DND-41 (cell line): ENCODE measurements at regions not wholly inside any gene's neighbourhood (a gene's known extent, or its start where the extent isn't known, plus 50 kb on each side); places are given as distances from the start of the nearest gene placed in this dataset.

Experiments
- CTCF ChIP-seq: IDR thresholded peaks from 2 replicates; pipeline ENCODE4 v1.5.1; 2012; ENCODE audit warnings: borderline replicate concordance, low read length, moderate library complexity, mild to moderate bottlenecking; ENCODE audit not compliant: poor library complexity, severe bottlenecking; ENCODE audit errors: extremely low read depth
- EZH2 ChIP-seq: IDR thresholded peaks from 3 replicates; pipeline ENCODE4 v1.6.1; 2012; ENCODE audit warnings: borderline replicate concordance, low read depth, mild to moderate bottlenecking, moderate library complexity, low read length, inconsistent platforms; ENCODE audit not compliant: severe bottlenecking

GRCh38 chr10:47248386-47249090 is 51.5 kb upstream of the GDF10 start:
- TF ChIP-seq CTCF (no peak), EZH2 (no peak)
